ENCODE measurements at regions not wholly inside any gene's neighbourhood (a gene's known extent, or its start where the extent isn't known, plus 50 kb on each side); places are given as distances from the start of the nearest gene placed in this dataset.

GRCh38 chr7:52382731-52383130 lies 652.7 kb upstream of the POM121L12 start:
- Mint-ChIP-seq H3K36me3 (ENCODE audit: insufficient read depth) (no peaks in the 10 kb centered on the region), H3K27me3 (no peaks in the 10 kb centered on the region), H3K9me3 (ENCODE audit: low read depth) (peaks cover 9% of the 10 kb centered on the region), H3K27ac (no peak overlapping the region), H3K4me3 (ENCODE audit: low read depth) (no peak overlapping the region), H3K4me1 (ENCODE audit: low read depth) (no peaks in the 10 kb centered on the region)
- TF ChIP-seq CTCF (IDR thresholded peaks at IDR 0.05; ENCODE audit: unreplicated experiment), result no peak
- no peak for DNase-seq (ENCODE audit: low spot score, unreplicated experiment)

GRCh38 chr7:52369922-52370321 lies 665.5 kb upstream of the POM121L12 start:
- H3K4me1 Mint-ChIP-seq (ENCODE audit: low read depth), result no peaks in the 10 kb centered on the region
- H3K9me3 Mint-ChIP-seq (ENCODE audit: low read depth), result no peaks in the 10 kb centered on the region
- no peaks in the 10 kb centered on the region for H3K36me3 Mint-ChIP-seq (ENCODE audit: insufficient read depth)
- TF ChIP-seq CTCF (IDR thresholded peaks at IDR 0.05; ENCODE audit: unreplicated experiment), result no peak
- H3K27ac Mint-ChIP-seq, result no peak overlapping the region
- no peak for DNase-seq (ENCODE audit: low spot score, unreplicated experiment)
- H3K4me3 Mint-ChIP-seq (ENCODE audit: low read depth), result no peak overlapping the region
- H3K27me3 Mint-ChIP-seq, result no peaks in the 10 kb centered on the region

- Mint-ChIP-seq H3K27ac (no peak overlapping the region), H3K9me3 (ENCODE audit: low read depth) (peaks cover 4% of the 10 kb centered on the region), H3K27me3 (no peaks in the 10 kb centered on the region), H3K36me3 (ENCODE audit: insufficient read depth) (no peaks in the 10 kb centered on the region), H3K4me1 (ENCODE audit: low read depth) (no peaks in the 10 kb centered on the region), H3K4me3 (ENCODE audit: low read depth) (no peak overlapping the region)
- no peak for DNase-seq (ENCODE audit: low spot score, unreplicated experiment)
- TF ChIP-seq CTCF (IDR thresholded peaks at IDR 0.05; ENCODE audit: unreplicated experiment), result no peak
Measured at GRCh38 chr7:52365349-52365748, 670.1 kb upstream of the POM121L12 start.

- Mint-ChIP-seq H3K4me1 (ENCODE audit: low read depth) (no peaks in the 10 kb centered on the region), H3K36me3 (ENCODE audit: insufficient read depth) (no peaks in the 10 kb centered on the region), H3K9me3 (ENCODE audit: low read depth) (peaks cover 4% of the 10 kb centered on the region)
Measured at GRCh38 chr7:52362521-52362920, 672.9 kb upstream of the POM121L12 start.

GRCh38 chr7:52360541-52360940 lies 674.9 kb upstream of the POM121L12 start:
- Mint-ChIP-seq H3K27me3 (no peaks in the 10 kb centered on the region), H3K4me3 (ENCODE audit: low read depth) (no peak overlapping the region), H3K27ac (no peak overlapping the region), H3K36me3 (ENCODE audit: insufficient read depth) (no peaks in the 10 kb centered on the region), H3K4me1 (ENCODE audit: low read depth) (no peaks in the 10 kb centered on the region), H3K9me3 (ENCODE audit: low read depth) (peaks cover 4% of the 10 kb centered on the region)
- no peak for DNase-seq (ENCODE audit: low spot score, unreplicated experiment)
- TF ChIP-seq CTCF (IDR thresholded peaks at IDR 0.05; ENCODE audit: unreplicated experiment), result no peak

More at GRCh38 chr7:52362521-52362920, 672.9 kb upstream of the POM121L12 start:
- Mint-ChIP-seq H3K27me3 (no peaks in the 10 kb centered on the region), H3K4me3 (ENCODE audit: low read depth) (no peak overlapping the region), H3K27ac (no peak overlapping the region)
- TF ChIP-seq CTCF (IDR thresholded peaks at IDR 0.05; ENCODE audit: unreplicated experiment), result no peak
- no peak for DNase-seq (ENCODE audit: low spot score, unreplicated experiment)

All from progenitor cell of endocrine pancreas (in vitro differentiated cells).